ENCODE measurements at regions not wholly inside any gene's neighbourhood (a gene's known extent, or its start where the extent isn't known, plus 50 kb on each side); places are given as distances from the start of the nearest gene placed in this dataset.

DNA sequence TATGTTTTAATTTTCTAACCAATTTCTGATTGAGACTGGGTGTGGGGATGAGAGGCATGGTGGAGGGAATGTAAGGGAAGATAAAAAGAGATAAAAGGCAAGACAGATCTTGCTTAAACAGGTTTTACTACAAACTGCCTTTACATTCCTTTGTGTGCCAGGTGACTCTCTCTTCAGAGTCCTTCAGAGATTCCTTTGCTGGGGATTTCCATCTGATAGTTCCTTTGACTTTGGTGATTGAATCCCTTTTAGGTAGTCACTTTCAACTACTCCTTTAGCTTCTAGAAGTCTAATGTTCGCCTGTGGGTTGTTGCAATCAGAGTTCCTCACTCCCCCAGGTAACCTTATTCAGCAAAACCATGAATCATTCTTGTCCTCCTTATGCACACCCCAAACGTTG, 283.3 kb upstream of the MANEA start:
- TF ChIP-seq, protein P1, sequence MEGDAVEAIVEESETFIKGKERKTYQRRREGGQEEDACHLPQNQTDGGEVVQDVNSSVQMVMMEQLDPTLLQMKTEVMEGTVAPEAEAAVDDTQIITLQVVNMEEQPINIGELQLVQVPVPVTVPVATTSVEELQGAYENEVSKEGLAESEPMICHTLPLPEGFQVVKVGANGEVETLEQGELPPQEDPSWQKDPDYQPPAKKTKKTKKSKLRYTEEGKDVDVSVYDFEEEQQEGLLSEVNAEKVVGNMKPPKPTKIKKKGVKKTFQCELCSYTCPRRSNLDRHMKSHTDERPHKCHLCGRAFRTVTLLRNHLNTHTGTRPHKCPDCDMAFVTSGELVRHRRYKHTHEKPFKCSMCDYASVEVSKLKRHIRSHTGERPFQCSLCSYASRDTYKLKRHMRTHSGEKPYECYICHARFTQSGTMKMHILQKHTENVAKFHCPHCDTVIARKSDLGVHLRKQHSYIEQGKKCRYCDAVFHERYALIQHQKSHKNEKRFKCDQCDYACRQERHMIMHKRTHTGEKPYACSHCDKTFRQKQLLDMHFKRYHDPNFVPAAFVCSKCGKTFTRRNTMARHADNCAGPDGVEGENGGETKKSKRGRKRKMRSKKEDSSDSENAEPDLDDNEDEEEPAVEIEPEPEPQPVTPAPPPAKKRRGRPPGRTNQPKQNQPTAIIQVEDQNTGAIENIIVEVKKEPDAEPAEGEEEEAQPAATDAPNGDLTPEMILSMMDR (IDR thresholded peaks at IDR 0.05; ENCODE audit: low read depth, low read length) = no peak
- no peak for TF ChIP-seq EZH2phosphoT487 (IDR thresholded peaks at IDR 0.05; ENCODE audit: low read depth)
